NT2/D1 (cell line): ENCODE measurements at regions not wholly inside any gene's neighbourhood (a gene's known extent, or its start where the extent isn't known, plus 50 kb on each side); places are given as distances from the start of the nearest gene placed in this dataset.

Source experiments
- SUZ12 ChIP-seq: IDR thresholded peaks from 2 replicates; pipeline ENCODE4 v1.6.1; 2011; ENCODE audit not compliant: insufficient read length, insufficient read depth; ENCODE audit errors: extremely low read depth
- ZNF274 ChIP-seq: IDR thresholded peaks from 2 replicates; pipeline ENCODE4 v1.6.1; 2011; ENCODE audit warnings: mild to moderate bottlenecking, low read depth, low read length

- TF ChIP-seq ZNF274 (no peak), SUZ12 (no peak)
Measured at GRCh38 chr10:108608860-108609259, 1314.5 kb downstream of the XPNPEP1 start.
